Neural cell (in vitro differentiated cells): ENCODE measurements at regions not wholly inside any gene's neighbourhood (a gene's known extent, or its start where the extent isn't known, plus 50 kb on each side); places are given as distances from the start of the nearest gene placed in this dataset.

Experiments
- H2AFZ ChIP-seq: fragments of 200-600, 300-800 bp; sonication (generic), shearing (Covaris generic); 2 replicates; pipeline ENCODE4 v1.6.0; 2014; ENCODE audit warnings: low read depth, mild to moderate bottlenecking, antibody characterized with exemption, low read length, moderate library complexity
- H3F3A ChIP-seq: fragments of 200-600 bp; shearing (Covaris generic); 2 replicates; pipeline ENCODE4 v1.6.1; 2016; ENCODE audit warnings: mild to moderate bottlenecking, moderate library complexity, mixed read lengths, antibody characterized with exemption, low read length; ENCODE audit not compliant: insufficient read depth, poor library complexity, severe bottlenecking
- H3K27ac ChIP-seq: fragments of 200-600, 300-800 bp; sonication (generic), shearing (Covaris generic); 2 replicates; pipeline ENCODE4 v1.5.1; 2014; ENCODE audit warnings: mild to moderate bottlenecking, low read length, moderate library complexity
- H3K27me3 ChIP-seq: fragments of 300-800, 200-600 bp; sonication (generic), shearing (Covaris generic); 2 replicates; pipeline ENCODE4 v1.6.0; 2014; ENCODE audit warnings: mild to moderate bottlenecking, low read depth, low read length, moderate library complexity; ENCODE audit not compliant: insufficient read depth
- H3K36me3 ChIP-seq: fragments of 300-800, 200-600 bp; sonication (generic), shearing (Covaris generic); 2 replicates; pipeline ENCODE4 v1.5.1; 2014; ENCODE audit warnings: mild to moderate bottlenecking, antibody characterized with exemption, low read length, moderate library complexity; ENCODE audit not compliant: insufficient read depth
- H3K4me2 ChIP-seq: fragments of 300-800, 200-600 bp; sonication (generic), shearing (Covaris generic); 2 replicates; pipeline ENCODE4 v1.6.0; 2014; ENCODE audit warnings: mild to moderate bottlenecking, low read length
- H3K4me3 ChIP-seq: fragments of 300-800, 200-600 bp; sonication (generic), shearing (Covaris generic); 2 replicates; pipeline ENCODE4 v1.5.1; 2014; ENCODE audit warnings: mild to moderate bottlenecking, low read length, moderate library complexity
- H3K79me2 ChIP-seq: fragments of 200-600 bp; shearing (Covaris generic); replicated peaks from 2 replicates; pipeline ENCODE4 v1.6.0; 2014; ENCODE audit warnings: mild to moderate bottlenecking, low read length, moderate library complexity; ENCODE audit not compliant: insufficient read depth
- H3K9ac ChIP-seq: fragments of 300-800, 200-600 bp; sonication (generic), shearing (Covaris generic); 2 replicates; pipeline ENCODE4 v1.6.1; 2016; ENCODE audit warnings: mild to moderate bottlenecking, low read length, mixed read lengths
- H3K9me2 ChIP-seq: fragments of 200-600 bp; shearing (Covaris generic); 2 replicates; pipeline ENCODE4 v1.6.1; 2016; ENCODE audit warnings: mild to moderate bottlenecking, low read length, mixed read lengths; ENCODE audit not compliant: insufficient read depth
- H3K9me3 ChIP-seq: fragments of 200-600, 300-800 bp; sonication (generic), shearing (Covaris generic); 2 replicates; pipeline ENCODE4 v1.6.1; 2016; ENCODE audit warnings: mild to moderate bottlenecking, mixed run types, low read length, moderate library complexity, mixed read lengths
- H4K20me1 ChIP-seq: fragments of 200-600 bp; shearing (Covaris generic); 2 replicates; pipeline ENCODE4 v1.6.1; 2016; ENCODE audit warnings: mild to moderate bottlenecking, mixed run types; ENCODE audit not compliant: insufficient read depth
- EP300 ChIP-seq: fragments of 450-650 bp; conservative IDR thresholded peaks from 2 replicates; pipeline ENCODE4 v1.6.1; 2014; ENCODE audit warnings: antibody characterized with exemption, mild to moderate bottlenecking, moderate library complexity; ENCODE audit not compliant: poor library complexity, severe bottlenecking
- EZH2 ChIP-seq: fragments of 200-600, 300-800 bp; shearing (Covaris generic), sonication (generic); IDR thresholded peaks from 2 replicates; pipeline ENCODE4 v1.6.1; 2014; ENCODE audit warnings: antibody characterized with exemption, low read length, borderline replicate concordance, mild to moderate bottlenecking; ENCODE audit not compliant: insufficient read depth, poor library complexity, severe bottlenecking
- MXI1 ChIP-seq: fragments of 450-650 bp; conservative IDR thresholded peaks from 2 replicates; pipeline ENCODE4 v1.6.1; 2014; ENCODE audit warnings: antibody characterized with exemption, mild to moderate bottlenecking; ENCODE audit not compliant: poor library complexity, severe bottlenecking
- POLR2AphosphoS5 ChIP-seq: IDR thresholded peaks from 2 replicates; pipeline ENCODE4 v1.6.1; 2012
- RAD21 ChIP-seq: fragments of 450-650 bp; conservative IDR thresholded peaks from 2 replicates; pipeline ENCODE4 v1.6.1; 2014; ENCODE audit warnings: antibody characterized with exemption, mild to moderate bottlenecking, moderate library complexity
- SMC3 ChIP-seq: fragments of 450-650 bp; conservative IDR thresholded peaks from 2 replicates; pipeline ENCODE4 v1.6.1; 2014; ENCODE audit warnings: antibody characterized with exemption, mild to moderate bottlenecking, moderate library complexity; ENCODE audit not compliant: poor library complexity
- TAF1 ChIP-seq: IDR thresholded peaks from 2 replicates; pipeline ENCODE4 v1.6.1; 2012; ENCODE audit warnings: low read depth
- TF ChIP-seq, protein P1 (sequence below): IDR thresholded peaks from 2 replicates; pipeline ENCODE4 v1.6.1; 2012; ENCODE audit warnings: borderline replicate concordance
- TF ChIP-seq, protein P2 (sequence below): fragments of 450-650 bp; IDR thresholded peaks from 2 replicates; pipeline ENCODE4 v1.5.1; 2014; ENCODE audit warnings: antibody characterized with exemption, mild to moderate bottlenecking, moderate library complexity; ENCODE audit not compliant: poor library complexity, severe bottlenecking

DNA sequence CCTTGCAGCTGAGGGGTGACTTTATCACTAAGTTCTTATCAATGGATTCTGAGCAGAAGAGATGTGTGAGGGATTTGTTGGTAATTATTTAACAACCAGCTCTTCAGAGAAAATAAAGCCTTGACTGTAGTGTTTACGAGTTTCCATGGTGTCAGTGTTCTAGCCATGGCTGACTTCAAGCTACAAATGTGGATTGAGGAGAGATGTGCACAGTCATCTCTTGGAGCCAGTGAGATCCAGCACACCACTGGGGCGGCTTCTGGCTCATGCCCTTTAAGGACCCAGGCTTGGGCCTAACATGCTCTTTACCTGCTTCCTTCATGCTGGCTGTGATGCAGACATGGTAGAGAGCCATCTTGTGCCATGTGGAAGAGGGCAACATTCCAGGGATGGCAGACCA lies 145.6 kb upstream of the MRPS22 start:
- Histone ChIP-seq H2AFZ (no peak overlapping the region), H3K36me3 (no peaks in the 10 kb centered on the region), H3K9ac (no peak overlapping the region), H3K79me2 (no peaks in the 10 kb centered on the region), H3F3A (no peaks in the 10 kb centered on the region), H3K9me3 (no peaks in the 10 kb centered on the region), H3K4me2 (no peak overlapping the region), H3K4me3 (no peak overlapping the region), H4K20me1 (no peaks in the 10 kb centered on the region), H3K27ac (no peak overlapping the region), H3K9me2 (no peaks in the 10 kb centered on the region), H3K27me3 (no peaks in the 10 kb centered on the region)
- TF ChIP-seq TAF1 (no peak), EP300 (no peak), EZH2 (no peak), RAD21 (no peak), POLR2AphosphoS5 (no peak), SMC3 (no peak), MXI1 (no peak)
- TF ChIP-seq, protein P1, sequence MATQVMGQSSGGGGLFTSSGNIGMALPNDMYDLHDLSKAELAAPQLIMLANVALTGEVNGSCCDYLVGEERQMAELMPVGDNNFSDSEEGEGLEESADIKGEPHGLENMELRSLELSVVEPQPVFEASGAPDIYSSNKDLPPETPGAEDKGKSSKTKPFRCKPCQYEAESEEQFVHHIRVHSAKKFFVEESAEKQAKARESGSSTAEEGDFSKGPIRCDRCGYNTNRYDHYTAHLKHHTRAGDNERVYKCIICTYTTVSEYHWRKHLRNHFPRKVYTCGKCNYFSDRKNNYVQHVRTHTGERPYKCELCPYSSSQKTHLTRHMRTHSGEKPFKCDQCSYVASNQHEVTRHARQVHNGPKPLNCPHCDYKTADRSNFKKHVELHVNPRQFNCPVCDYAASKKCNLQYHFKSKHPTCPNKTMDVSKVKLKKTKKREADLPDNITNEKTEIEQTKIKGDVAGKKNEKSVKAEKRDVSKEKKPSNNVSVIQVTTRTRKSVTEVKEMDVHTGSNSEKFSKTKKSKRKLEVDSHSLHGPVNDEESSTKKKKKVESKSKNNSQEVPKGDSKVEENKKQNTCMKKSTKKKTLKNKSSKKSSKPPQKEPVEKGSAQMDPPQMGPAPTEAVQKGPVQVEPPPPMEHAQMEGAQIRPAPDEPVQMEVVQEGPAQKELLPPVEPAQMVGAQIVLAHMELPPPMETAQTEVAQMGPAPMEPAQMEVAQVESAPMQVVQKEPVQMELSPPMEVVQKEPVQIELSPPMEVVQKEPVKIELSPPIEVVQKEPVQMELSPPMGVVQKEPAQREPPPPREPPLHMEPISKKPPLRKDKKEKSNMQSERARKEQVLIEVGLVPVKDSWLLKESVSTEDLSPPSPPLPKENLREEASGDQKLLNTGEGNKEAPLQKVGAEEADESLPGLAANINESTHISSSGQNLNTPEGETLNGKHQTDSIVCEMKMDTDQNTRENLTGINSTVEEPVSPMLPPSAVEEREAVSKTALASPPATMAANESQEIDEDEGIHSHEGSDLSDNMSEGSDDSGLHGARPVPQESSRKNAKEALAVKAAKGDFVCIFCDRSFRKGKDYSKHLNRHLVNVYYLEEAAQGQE, result no peak
- TF ChIP-seq, protein P2, sequence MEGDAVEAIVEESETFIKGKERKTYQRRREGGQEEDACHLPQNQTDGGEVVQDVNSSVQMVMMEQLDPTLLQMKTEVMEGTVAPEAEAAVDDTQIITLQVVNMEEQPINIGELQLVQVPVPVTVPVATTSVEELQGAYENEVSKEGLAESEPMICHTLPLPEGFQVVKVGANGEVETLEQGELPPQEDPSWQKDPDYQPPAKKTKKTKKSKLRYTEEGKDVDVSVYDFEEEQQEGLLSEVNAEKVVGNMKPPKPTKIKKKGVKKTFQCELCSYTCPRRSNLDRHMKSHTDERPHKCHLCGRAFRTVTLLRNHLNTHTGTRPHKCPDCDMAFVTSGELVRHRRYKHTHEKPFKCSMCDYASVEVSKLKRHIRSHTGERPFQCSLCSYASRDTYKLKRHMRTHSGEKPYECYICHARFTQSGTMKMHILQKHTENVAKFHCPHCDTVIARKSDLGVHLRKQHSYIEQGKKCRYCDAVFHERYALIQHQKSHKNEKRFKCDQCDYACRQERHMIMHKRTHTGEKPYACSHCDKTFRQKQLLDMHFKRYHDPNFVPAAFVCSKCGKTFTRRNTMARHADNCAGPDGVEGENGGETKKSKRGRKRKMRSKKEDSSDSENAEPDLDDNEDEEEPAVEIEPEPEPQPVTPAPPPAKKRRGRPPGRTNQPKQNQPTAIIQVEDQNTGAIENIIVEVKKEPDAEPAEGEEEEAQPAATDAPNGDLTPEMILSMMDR, result no peak

DNA sequence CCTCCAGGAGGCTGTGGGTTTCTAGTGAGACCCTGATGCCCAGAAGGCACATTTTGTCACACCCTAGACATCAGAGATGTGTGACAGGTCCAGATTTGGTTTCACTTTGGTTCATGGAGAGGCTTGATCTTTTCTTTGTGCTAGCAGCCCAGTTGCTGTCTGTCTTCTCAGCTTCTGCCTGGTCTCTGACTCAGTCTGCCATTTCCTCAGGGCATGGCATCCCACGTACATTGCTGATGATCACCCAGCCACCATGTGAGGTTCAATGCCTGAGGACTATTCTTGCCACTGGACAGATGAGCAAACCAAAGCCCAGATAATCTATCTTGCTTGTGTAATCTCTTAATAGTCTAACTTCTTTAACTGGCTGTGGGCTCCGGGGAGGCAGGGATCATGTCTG lies 144.9 kb upstream of the MRPS22 start:
- no peaks in the 10 kb centered on the region for H3K9me2 ChIP-seq
- H3K27me3 ChIP-seq, result no peaks in the 10 kb centered on the region
- no peak overlapping the region for H2AFZ ChIP-seq
- H3K4me3 ChIP-seq, result no peak overlapping the region
- TF ChIP-seq, protein P2, result no peak
- TF ChIP-seq, protein P1, result no peak
- TF ChIP-seq SMC3 (no peak), RAD21 (no peak), MXI1 (no peak), POLR2AphosphoS5 (no peak), EP300 (no peak), EZH2 (no peak), TAF1 (no peak)
- no peak overlapping the region for H3K9ac ChIP-seq
- H4K20me1 ChIP-seq, result no peaks in the 10 kb centered on the region
- H3K4me2 ChIP-seq, result no peak overlapping the region
- H3K27ac ChIP-seq, result no peak overlapping the region
- H3K79me2 ChIP-seq, result no peaks in the 10 kb centered on the region
- no peaks in the 10 kb centered on the region for H3K9me3 ChIP-seq
- H3K36me3 ChIP-seq, result no peaks in the 10 kb centered on the region
- H3F3A ChIP-seq, result no peaks in the 10 kb centered on the region
